HL-60/S4 treated with phorbol 12-myristate 13-acetate at 8.2 ng/mL for 4 days and 3 days (cell line): ENCODE measurements at regions not wholly inside any gene's neighbourhood (a gene's known extent, or its start where the extent isn't known, plus 50 kb on each side); places are given as distances from the start of the nearest gene placed in this dataset.

ENCODE experiments used
- in situ Hi-C: fragments of 300-500 bp; cut with MboI; formaldehyde crosslinking; loops from 2 replicates; pipeline ENCODE4 v1.15.0; 2022; ENCODE audit warnings: low sequenced_read_pairs

GRCh38 chr6:148140772-148141557 lies 201.7 kb upstream of the SASH1 start:
- in situ Hi-C loops = no loop called here

GRCh38 chr6:148142821-148143220 lies 199.8 kb upstream of the SASH1 start:
- in situ Hi-C loops = no loop called here

GRCh38 chr6:148143771-148144170 lies 198.9 kb upstream of the SASH1 start:
- in situ Hi-C loops = no loop called here

- in situ Hi-C loops = no loop called here
Observed at GRCh38 chr6:148144917-148145521, 197.6 kb upstream of the SASH1 start.

- in situ Hi-C loops = no loop called here
Observed at GRCh38 chr6:148146717-148147462, 195.7 kb upstream of the SASH1 start.

GRCh38 chr6:148147463-148147830 lies 195.2 kb upstream of the SASH1 start:
- in situ Hi-C loops = no loop called here

- in situ Hi-C loops = no loop called here
Observed at GRCh38 chr6:148151896-148152643, 190.6 kb upstream of the SASH1 start.

- in situ Hi-C loops = no loop called here
Observed at GRCh38 chr6:148154668-148155067, 188.0 kb upstream of the SASH1 start.

GRCh38 chr6:148155293-148155692 lies 187.3 kb upstream of the SASH1 start:
- in situ Hi-C loops = no loop called here

GRCh38 chr6:148157841-148158240 lies 184.8 kb upstream of the SASH1 start:
- in situ Hi-C loops = no loop called here

- in situ Hi-C loops = no loop called here
Observed at GRCh38 chr6:148164645-148165044, 178.0 kb upstream of the SASH1 start.

- in situ Hi-C loops = no loop called here
Observed at GRCh38 chr6:148166339-148166968, 176.2 kb upstream of the SASH1 start.

GRCh38 chr6:148169706-148170105 lies 172.9 kb upstream of the SASH1 start:
- in situ Hi-C loops = no loop called here

- in situ Hi-C loops = no loop called here
Observed at GRCh38 chr6:148170286-148170685, 172.4 kb upstream of the SASH1 start.

- in situ Hi-C loops = no loop called here
Observed at GRCh38 chr6:148173548-148173947, 169.1 kb upstream of the SASH1 start.

GRCh38 chr6:148175550-148176188 lies 167.0 kb upstream of the SASH1 start:
- in situ Hi-C loops = loop anchor here (25.0 kb wide), 1 partner anchor 287 kb away; no protein-coding TSS in a partner anchor

- in situ Hi-C loops = loop anchor here (25.0 kb wide), 1 partner anchor 285 kb away; no protein-coding TSS in a partner anchor
Observed at GRCh38 chr6:148177589-148178233, 164.9 kb upstream of the SASH1 start.

GRCh38 chr6:148179786-148180185 lies 162.9 kb upstream of the SASH1 start:
- in situ Hi-C loops = loop anchor here (25.0 kb wide), 1 partner anchor 283 kb away; no protein-coding TSS in a partner anchor

GRCh38 chr6:148182378-148182777 lies 160.3 kb upstream of the SASH1 start:
- in situ Hi-C loops = loop anchor here (25.0 kb wide), 1 partner anchor 280 kb away; no protein-coding TSS in a partner anchor
